DOHH2 (cell line): ENCODE measurements at regions not wholly inside any gene's neighbourhood (a gene's known extent, or its start where the extent isn't known, plus 50 kb on each side); places are given as distances from the start of the nearest gene placed in this dataset.
"Not testable (repeated sequence)": the region's sequence is repeated elsewhere in the genome, so short reads cannot be mapped to it uniquely, and the experiment has no call there.

Source experiments
- H3F3A ChIP-seq: fragments of 200-600 bp; sonication (generic), shearing (Covaris generic); 2 replicates; pipeline ENCODE4 v1.6.0; 2016; ENCODE audit warnings: antibody characterized with exemption, mild to moderate bottlenecking; ENCODE audit not compliant: control insufficient read depth, insufficient read depth
- H3K27ac ChIP-seq: fragments of 200-600 bp; sonication (generic); 2 replicates; pipeline ENCODE4 v1.5.1; 2014; ENCODE audit warnings: low read depth, mild to moderate bottlenecking, low read length, moderate library complexity
- H3K27me3 ChIP-seq: fragments of 200-600 bp; sonication (generic); 2 replicates; pipeline ENCODE4 v1.6.1; 2014; ENCODE audit warnings: mild to moderate bottlenecking, low read length, mixed read lengths; ENCODE audit not compliant: control insufficient read depth
- H3K36me3 ChIP-seq: fragments of 200-600 bp; sonication (generic); 2 replicates; pipeline ENCODE4 v1.6.1; 2014; ENCODE audit warnings: mild to moderate bottlenecking, low read length, moderate library complexity, mixed read lengths; ENCODE audit not compliant: control insufficient read depth
- H3K4me1 ChIP-seq: fragments of 200-600 bp; sonication (generic); 2 replicates; pipeline ENCODE4 v1.6.1; 2014; ENCODE audit warnings: mild to moderate bottlenecking, low read length, mixed read lengths; ENCODE audit not compliant: control insufficient read depth
- H3K4me2 ChIP-seq: fragments of 200-600 bp; sonication (generic); 2 replicates; pipeline ENCODE4 v1.6.0; 2014; ENCODE audit warnings: mild to moderate bottlenecking, low read length, moderate library complexity
- H3K4me3 ChIP-seq: fragments of 200-600 bp; sonication (generic); 2 replicates; pipeline ENCODE4 v1.5.1; 2014; ENCODE audit warnings: mild to moderate bottlenecking, low read length, mixed read lengths
- H3K79me2 ChIP-seq: fragments of 200-600 bp; sonication (generic); 2 replicates; pipeline ENCODE4 v1.6.1; 2014; ENCODE audit warnings: mild to moderate bottlenecking, low read length, mixed read lengths; ENCODE audit not compliant: control insufficient read depth
- H3K9me2 ChIP-seq: fragments of 200-600 bp; sonication (generic); replicated peaks from 2 replicates; pipeline ENCODE4 v1.6.1; 2014; ENCODE audit warnings: mild to moderate bottlenecking, low read length, mixed read lengths; ENCODE audit not compliant: control insufficient read depth
- H3K9me3 ChIP-seq: fragments of 200-600 bp; sonication (generic); 2 replicates; pipeline ENCODE4 v1.6.1; 2014; ENCODE audit warnings: antibody characterized with exemption, low read length, mixed read lengths; ENCODE audit not compliant: control insufficient read depth, insufficient read depth
- H4K20me1 ChIP-seq: fragments of 200-600 bp; sonication (generic); 2 replicates; pipeline ENCODE4 v1.6.0; 2014; ENCODE audit warnings: low read depth, mild to moderate bottlenecking, antibody characterized with exemption, low read length, moderate library complexity; ENCODE audit not compliant: control insufficient read depth, insufficient read depth
- CTCF ChIP-seq: fragments of 200-600 bp; sonication (generic); IDR thresholded peaks from one replicate; pipeline ENCODE4 v1.5.1; 2014; ENCODE audit warnings: antibody characterized with exemption, mild to moderate bottlenecking, low read depth, low read length; ENCODE audit not compliant: poor library complexity, severe bottlenecking
- EZH2phosphoT487 ChIP-seq: fragments of 200-600 bp; sonication (generic); IDR thresholded peaks from 2 replicates; pipeline ENCODE4 v1.6.1; 2017; ENCODE audit warnings: borderline replicate concordance, mild to moderate bottlenecking, antibody characterized with exemption, low read length, moderate library complexity, mixed read lengths

GRCh38 chr4:42310806-42311205, 86.5 kb upstream of the SHISA3 start:
- H4K20me1 ChIP-seq = no peaks in the 10 kb centered on the region
- no peak overlapping the region for H3K4me2 ChIP-seq
- no peak overlapping the region for H3K27ac ChIP-seq
- no peak for TF ChIP-seq CTCF
- TF ChIP-seq EZH2phosphoT487 = no peak
- no peaks in the 10 kb centered on the region for H3K36me3 ChIP-seq
- H3K9me3 ChIP-seq = no peaks in the 10 kb centered on the region
- H3K27me3 ChIP-seq = no peaks in the 10 kb centered on the region
- no peaks in the 10 kb centered on the region for H3K9me2 ChIP-seq
- H3F3A ChIP-seq = no peaks in the 10 kb centered on the region
- H3K4me1 ChIP-seq = no peaks in the 10 kb centered on the region
- no peak overlapping the region for H3K4me3 ChIP-seq
- H3K79me2 ChIP-seq = no peaks in the 10 kb centered on the region

- Histone ChIP-seq H3K9me2 (no peaks in the 10 kb centered on the region), H3K9me3 (no peaks in the 10 kb centered on the region), H3K79me2 (no peaks in the 10 kb centered on the region), H3K4me1 (no peaks in the 10 kb centered on the region), H3K4me2 (no peak overlapping the region), H3K27me3 (no peaks in the 10 kb centered on the region), H3K4me3 (no peak overlapping the region), H3F3A (no peaks in the 10 kb centered on the region), H4K20me1 (no peaks in the 10 kb centered on the region), H3K36me3 (no peaks in the 10 kb centered on the region), H3K27ac (no peak overlapping the region)
- TF ChIP-seq EZH2phosphoT487 (no peak), CTCF (no peak)
Measured at GRCh38 chr4:42311591-42311990, 85.7 kb upstream of the SHISA3 start.

DNA sequence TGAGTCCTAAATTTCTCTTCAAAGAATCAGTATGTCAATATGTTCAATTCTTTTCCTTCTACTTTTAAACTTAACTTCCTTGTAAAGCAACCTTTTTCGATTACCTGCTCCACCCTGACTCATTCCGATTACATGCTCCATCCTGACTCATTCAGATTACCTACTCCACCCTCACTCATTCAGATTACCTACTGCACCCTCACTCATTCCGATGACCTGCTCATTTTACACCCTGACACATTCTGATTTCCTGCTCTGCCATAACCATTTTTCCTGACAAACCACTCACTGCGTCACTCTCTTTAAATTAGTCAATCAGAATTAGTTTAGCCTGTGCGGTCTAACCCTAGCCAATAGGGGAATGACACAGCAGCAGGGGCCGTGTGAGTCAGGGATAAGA, 83.9 kb upstream of the SHISA3 start:
- not testable (repeated sequence) for H4K20me1 ChIP-seq, H3K79me2 ChIP-seq, H3K4me3 ChIP-seq, H3K9me3 ChIP-seq, H3K27me3 ChIP-seq, H3F3A ChIP-seq, H3K27ac ChIP-seq, H3K9me2 ChIP-seq, H3K36me3 ChIP-seq, H3K4me1 ChIP-seq, H3K4me2 ChIP-seq

- Histone ChIP-seq H3K4me1 (no peaks in the 10 kb centered on the region), H3K27me3 (no peaks in the 10 kb centered on the region; the same call in 1 of the 2 replicates), H3K79me2 (no peaks in the 10 kb centered on the region), H3K9me3 (no peaks in the 10 kb centered on the region), H3K4me2 (no peak overlapping the region), H3K4me3 (no peak overlapping the region), H4K20me1 (no peaks in the 10 kb centered on the region), H3F3A (no peaks in the 10 kb centered on the region), H3K36me3 (no peaks in the 10 kb centered on the region), H3K9me2 (no peaks in the 10 kb centered on the region), H3K27ac (no peak overlapping the region)
- TF ChIP-seq CTCF = no peak
- no peak for TF ChIP-seq EZH2phosphoT487
Measured at GRCh38 chr4:42313872-42314271, 83.4 kb upstream of the SHISA3 start.
